MCF 10A (cell line): ENCODE measurements at regions not wholly inside any gene's neighbourhood (a gene's known extent, or its start where the extent isn't known, plus 50 kb on each side); places are given as distances from the start of the nearest gene placed in this dataset.
"Not testable (repeated sequence)": the region's sequence is repeated elsewhere in the genome, so short reads cannot be mapped to it uniquely, and the experiment has no call there.

Experiments
- BruUV-seq: library from RNA; stranded (reverse); fragments of 400-500 nt; replicated peaks from 2 replicates; lab custom pipeline; 2021; lab: Mats Ljungman, UMichigan
- CTCF ChIA-PET: fragments of 300-600 bp; sonication (Branson Sonifier 250); formaldehyde crosslinking; extraction: SDS; loops from one replicate; lab custom pipeline; 2021; ENCODE audit warnings: antibody characterized with exemption, inconsistent platforms; lab: Yijun Ruan, JAX
- POLR2A ChIA-PET: fragments of 300-600, 350-650 bp; sonication (Branson Sonifier 250); formaldehyde crosslinking; extraction: SDS; loops from one replicate; lab custom pipeline; 2020; ENCODE audit warnings: antibody characterized with exemption, inconsistent platforms; lab: Yijun Ruan, JAX
- DNase-seq: peaks from one replicate; pipeline ENCODE4 v3.0.0-alpha.2; 2018; ENCODE audit not compliant: unreplicated experiment
- H3K27ac Mint-ChIP-seq: one replicate; pipeline ENCODE4 v1.8.0; 2022; ENCODE audit warnings: mild to moderate bottlenecking, low read depth, mixed read lengths; ENCODE audit not compliant: unreplicated experiment
- H3K27me3 Mint-ChIP-seq: one replicate; pipeline ENCODE4 v1.8.0; 2022; ENCODE audit warnings: mixed read lengths; ENCODE audit not compliant: insufficient read depth, unreplicated experiment
- H3K36me3 Mint-ChIP-seq: one replicate; pipeline ENCODE4 v1.8.0; 2022; ENCODE audit warnings: mild to moderate bottlenecking, moderate library complexity, mixed read lengths; ENCODE audit not compliant: insufficient read depth, unreplicated experiment
- H3K4me1 Mint-ChIP-seq: one replicate; pipeline ENCODE4 v1.8.0; 2022; ENCODE audit warnings: mixed read lengths; ENCODE audit not compliant: insufficient read depth, unreplicated experiment
- H3K4me3 Mint-ChIP-seq: one replicate; pipeline ENCODE4 v1.8.0; 2022; ENCODE audit warnings: mild to moderate bottlenecking, moderate library complexity, mixed read lengths; ENCODE audit not compliant: unreplicated experiment
- H3K9me3 Mint-ChIP-seq: one replicate; pipeline ENCODE4 v1.8.0; 2022; ENCODE audit warnings: mixed read lengths; ENCODE audit not compliant: unreplicated experiment
- intact Hi-C: fragments of 100-400 bp; cut with micrococcal nuclease; formaldehyde crosslinking; loops from 2 replicates; pipeline ENCODE4 v1.14.1; 2022
- TF ChIP-seq, protein P1 (sequence below): fragments of 200-600 bp; IDR thresholded peaks from one replicate; pipeline ENCODE4 v1.8.0; 2022; ENCODE audit warnings: antibody characterized with exemption, mild to moderate bottlenecking; ENCODE audit not compliant: unreplicated experiment

DNA sequence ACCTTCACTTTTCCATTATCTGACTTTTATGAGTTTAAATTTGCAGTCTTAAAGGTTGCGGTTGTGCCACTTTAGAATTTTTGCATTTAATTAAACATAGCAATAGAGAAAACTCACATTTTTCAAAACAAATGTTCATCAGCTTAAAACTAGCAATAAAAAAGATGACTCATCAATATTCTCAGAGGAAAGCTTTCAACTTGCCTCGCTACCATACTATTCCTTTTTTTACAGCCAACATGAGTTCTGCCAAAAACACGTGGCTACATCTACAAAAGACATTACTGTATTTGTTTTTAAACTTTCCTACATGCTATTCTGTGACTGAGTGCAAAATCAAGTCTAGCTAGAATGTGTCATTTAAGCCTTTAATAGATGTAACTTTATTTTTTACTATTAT lies 497.1 kb downstream of the RPS29 start:
- no TSS peak for BruUV-seq
- ChIA-PET POLR2A (no interaction called here), CTCF (no interaction called here)
- Mint-ChIP-seq H3K36me3 (no peaks in the 10 kb centered on the region), H3K27me3 (no peaks in the 10 kb centered on the region), H3K4me1 (no peaks in the 10 kb centered on the region), H3K27ac (no peak overlapping the region), H3K9me3 (peaks cover 5% of the 10 kb centered on the region), H3K4me3 (no peak overlapping the region)
- no peak for DNase-seq
- intact Hi-C loops, result no loop called here
- TF ChIP-seq, protein P1, sequence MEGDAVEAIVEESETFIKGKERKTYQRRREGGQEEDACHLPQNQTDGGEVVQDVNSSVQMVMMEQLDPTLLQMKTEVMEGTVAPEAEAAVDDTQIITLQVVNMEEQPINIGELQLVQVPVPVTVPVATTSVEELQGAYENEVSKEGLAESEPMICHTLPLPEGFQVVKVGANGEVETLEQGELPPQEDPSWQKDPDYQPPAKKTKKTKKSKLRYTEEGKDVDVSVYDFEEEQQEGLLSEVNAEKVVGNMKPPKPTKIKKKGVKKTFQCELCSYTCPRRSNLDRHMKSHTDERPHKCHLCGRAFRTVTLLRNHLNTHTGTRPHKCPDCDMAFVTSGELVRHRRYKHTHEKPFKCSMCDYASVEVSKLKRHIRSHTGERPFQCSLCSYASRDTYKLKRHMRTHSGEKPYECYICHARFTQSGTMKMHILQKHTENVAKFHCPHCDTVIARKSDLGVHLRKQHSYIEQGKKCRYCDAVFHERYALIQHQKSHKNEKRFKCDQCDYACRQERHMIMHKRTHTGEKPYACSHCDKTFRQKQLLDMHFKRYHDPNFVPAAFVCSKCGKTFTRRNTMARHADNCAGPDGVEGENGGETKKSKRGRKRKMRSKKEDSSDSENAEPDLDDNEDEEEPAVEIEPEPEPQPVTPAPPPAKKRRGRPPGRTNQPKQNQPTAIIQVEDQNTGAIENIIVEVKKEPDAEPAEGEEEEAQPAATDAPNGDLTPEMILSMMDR, result no peak

DNA sequence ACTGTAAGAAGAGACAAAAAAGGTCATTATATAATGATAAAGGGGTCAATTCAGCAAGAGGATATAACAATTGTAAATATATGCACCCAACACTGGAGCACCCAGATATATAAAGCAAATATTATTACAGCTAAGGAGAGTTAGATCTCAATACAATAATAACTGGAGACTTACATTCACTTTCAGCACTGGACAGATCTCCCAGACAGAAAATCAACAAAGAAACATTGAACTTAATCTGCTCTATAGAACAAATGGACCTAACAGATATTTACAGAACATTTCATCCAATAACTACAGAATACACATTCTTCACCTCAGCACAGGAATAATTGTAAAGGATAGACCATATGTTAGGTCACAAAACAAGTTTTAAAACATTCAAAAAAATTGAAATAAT lies 512.9 kb downstream of the RPS29 start:
- H3K9me3 Mint-ChIP-seq, result peaks cover 18% of the 10 kb centered on the region
- intact Hi-C loops, H3K36me3 Mint-ChIP-seq, H3K4me1 Mint-ChIP-seq, POLR2A ChIA-PET, H3K27ac Mint-ChIP-seq, BruUV-seq, H3K4me3 Mint-ChIP-seq, DNase-seq, H3K27me3 Mint-ChIP-seq: not testable (repeated sequence)
- CTCF ChIA-PET, result interaction anchor here (0.9 kb wide), 1 partner anchor 87 kb away, joined by 4 read pairs; no protein-coding TSS in a partner anchor

DNA sequence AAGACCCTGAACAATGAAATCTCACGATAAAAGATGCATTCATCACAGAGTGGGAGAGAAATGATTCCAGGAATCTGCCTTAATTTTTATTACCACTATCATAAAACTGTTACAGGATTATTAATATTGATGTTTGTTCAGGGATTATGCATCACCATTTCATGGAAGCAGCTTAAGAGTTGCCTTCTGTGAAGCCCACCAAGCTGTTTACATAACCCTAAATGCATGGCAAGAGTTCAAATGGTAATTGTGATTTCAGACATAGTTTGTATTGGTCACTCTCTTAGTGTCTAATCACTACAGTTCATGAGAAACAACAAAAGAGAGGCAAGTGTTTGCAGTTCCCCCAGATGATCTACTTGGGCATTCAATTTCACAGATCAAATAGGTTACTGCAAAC lies 527.7 kb downstream of the RPS29 start:
- ChIA-PET POLR2A (no interaction called here), CTCF (no interaction called here)
- H3K4me3 Mint-ChIP-seq, result no peak overlapping the region
- H3K9me3 Mint-ChIP-seq, result peaks cover 17% of the 10 kb centered on the region
- TF ChIP-seq, protein P1, result no peak
- no peaks in the 10 kb centered on the region for H3K4me1 Mint-ChIP-seq
- DNase-seq, result no peak
- no peaks in the 10 kb centered on the region for H3K27me3 Mint-ChIP-seq
- intact Hi-C loops, result no loop called here
- H3K27ac Mint-ChIP-seq, result no peak overlapping the region
- no TSS peak for BruUV-seq
- H3K36me3 Mint-ChIP-seq, result no peaks in the 10 kb centered on the region

DNA sequence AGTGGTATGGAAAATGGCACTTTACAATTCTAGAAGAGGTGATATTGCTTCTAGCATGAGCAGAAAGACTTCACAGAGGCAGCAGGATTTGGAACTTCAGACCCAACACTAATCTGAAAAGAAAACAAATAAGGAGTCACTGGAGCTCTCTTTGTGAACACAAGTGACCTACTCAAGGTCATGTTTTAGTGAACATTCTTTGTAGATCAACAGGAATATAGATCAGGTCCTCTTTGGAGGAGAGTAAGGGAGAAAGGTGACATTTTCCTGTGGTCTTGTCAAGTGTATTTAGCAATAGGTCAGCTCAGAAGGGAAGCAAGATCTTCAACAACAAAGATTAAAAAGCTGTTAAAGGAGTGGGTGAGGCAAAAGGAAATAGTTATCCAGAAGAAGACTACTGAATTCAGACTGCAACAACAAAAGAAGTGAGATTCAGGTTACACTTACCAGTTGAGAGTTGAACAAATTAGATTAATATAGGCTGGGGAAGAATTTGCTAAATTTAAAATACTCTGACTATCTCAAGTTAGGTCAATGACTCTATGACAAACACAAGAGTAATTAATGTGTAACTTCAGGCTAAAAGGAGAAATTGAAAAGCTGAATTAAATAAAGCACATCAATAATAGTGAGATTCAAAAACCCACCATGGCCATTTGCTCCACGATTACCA lies 528.2 kb downstream of the RPS29 start:
- H3K4me1 Mint-ChIP-seq, result no peaks in the 10 kb centered on the region

More for the DNA sequence above, 528.2 kb downstream of the RPS29 start:
- CTCF ChIA-PET, result no interaction called here
- Mint-ChIP-seq H3K27ac (no peak overlapping the region), H3K36me3 (no peaks in the 10 kb centered on the region), H3K27me3 (no peaks in the 10 kb centered on the region), H3K9me3 (peaks cover 14% of the 10 kb centered on the region), H3K4me3 (no peak overlapping the region)
- no peak for DNase-seq
- intact Hi-C loops, result no loop called here
- POLR2A ChIA-PET, result no interaction called here
- TF ChIP-seq, protein P1, result no peak
- no TSS peak for BruUV-seq
